OCI-LY7 (cell line): ENCODE measurements at regions not wholly inside any gene's neighbourhood (a gene's known extent, or its start where the extent isn't known, plus 50 kb on each side); places are given as distances from the start of the nearest gene placed in this dataset.

ENCODE experiments used
- CTCF ChIP-seq: fragments of 200-600 bp; sonication (generic); conservative IDR thresholded peaks from 2 replicates; pipeline ENCODE4 v1.5.1; 2014; ENCODE audit warnings: mild to moderate bottlenecking, antibody characterized with exemption, low read length, moderate library complexity, mixed read lengths
- EZH2phosphoT487 ChIP-seq: fragments of 200-600 bp; sonication (generic); IDR thresholded peaks from 2 replicates; pipeline ENCODE4 v1.6.1; 2018; ENCODE audit warnings: low read depth, borderline replicate concordance, mild to moderate bottlenecking, mixed run types, antibody characterized with exemption, low read length, moderate library complexity, mixed read lengths

- TF ChIP-seq CTCF = no peak
- TF ChIP-seq EZH2phosphoT487 = no peak
These were observed 311.1 kb upstream of the MAF start for GRCh38 chr16:79911660-79912059.
